Right lobe of liver (tissue), 4 donors: ENCODE measurements at regions not wholly inside any gene's neighbourhood (a gene's known extent, or its start where the extent isn't known, plus 50 kb on each side); places are given as distances from the start of the nearest gene placed in this dataset.

ENCODE experiments used
- POLR2A ChIP-seq: fragments of 450-650 bp; IDR thresholded peaks from one replicate; pipeline ENCODE4 v1.6.1; 2017; ENCODE audit warnings: antibody characterized with exemption, mild to moderate bottlenecking
- TF ChIP-seq, protein P1 (sequence below), 4 donors: fragments of 200-600 bp in 3 of 4; fragments of 450-650 bp in 1 of 4; IDR thresholded peaks; one replicate each; pipeline versions ENCODE4 v1.5.1 to v1.8.0; 2016 to 2022; ENCODE audit warnings: antibody characterized with exemption in 4 of 4, mild to moderate bottlenecking in 2 of 4
- donor health status: DM: no; HTN: no; CAD: no.
- donor health status: DM: no; HTN: no; CAD: no.
- donor health status: DM: no; HTN: yes; CAD: no.

DNA sequence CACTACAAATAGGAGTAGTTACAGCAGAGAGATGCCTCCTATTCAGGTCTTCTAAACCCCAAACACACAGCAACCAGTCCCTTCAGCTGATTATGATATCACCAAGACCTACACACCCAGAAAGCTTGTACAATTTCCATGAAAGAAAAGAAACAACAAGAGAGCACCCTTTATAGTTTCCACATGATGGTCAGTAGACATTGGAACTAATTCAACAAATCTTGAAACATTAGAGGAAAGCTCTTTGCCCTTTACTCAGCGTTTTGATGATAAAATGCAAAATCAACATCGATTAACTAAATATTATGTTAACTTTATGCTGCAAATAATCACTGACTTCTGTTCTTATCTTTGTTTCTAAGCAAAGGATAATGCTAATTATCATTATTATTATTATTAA is 393.6 kb upstream of the ID2 start:
- no peak for TF ChIP-seq POLR2A
- TF ChIP-seq, protein P1, sequence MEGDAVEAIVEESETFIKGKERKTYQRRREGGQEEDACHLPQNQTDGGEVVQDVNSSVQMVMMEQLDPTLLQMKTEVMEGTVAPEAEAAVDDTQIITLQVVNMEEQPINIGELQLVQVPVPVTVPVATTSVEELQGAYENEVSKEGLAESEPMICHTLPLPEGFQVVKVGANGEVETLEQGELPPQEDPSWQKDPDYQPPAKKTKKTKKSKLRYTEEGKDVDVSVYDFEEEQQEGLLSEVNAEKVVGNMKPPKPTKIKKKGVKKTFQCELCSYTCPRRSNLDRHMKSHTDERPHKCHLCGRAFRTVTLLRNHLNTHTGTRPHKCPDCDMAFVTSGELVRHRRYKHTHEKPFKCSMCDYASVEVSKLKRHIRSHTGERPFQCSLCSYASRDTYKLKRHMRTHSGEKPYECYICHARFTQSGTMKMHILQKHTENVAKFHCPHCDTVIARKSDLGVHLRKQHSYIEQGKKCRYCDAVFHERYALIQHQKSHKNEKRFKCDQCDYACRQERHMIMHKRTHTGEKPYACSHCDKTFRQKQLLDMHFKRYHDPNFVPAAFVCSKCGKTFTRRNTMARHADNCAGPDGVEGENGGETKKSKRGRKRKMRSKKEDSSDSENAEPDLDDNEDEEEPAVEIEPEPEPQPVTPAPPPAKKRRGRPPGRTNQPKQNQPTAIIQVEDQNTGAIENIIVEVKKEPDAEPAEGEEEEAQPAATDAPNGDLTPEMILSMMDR (IDR thresholded peaks at IDR 0.05): no peak
